ENCODE measurements at regions not wholly inside any gene's neighbourhood (a gene's known extent, or its start where the extent isn't known, plus 50 kb on each side); places are given as distances from the start of the nearest gene placed in this dataset.

GRCh38 chr20:6693178-6693807 lies 74.2 kb upstream of the BMP2 start:
- no peak overlapping the region for H3K9ac ChIP-seq (ENCODE audit: low read length in 3 of 3)
- no peaks in the 10 kb centered on the region for H3K4me1 ChIP-seq (ENCODE audit: control insufficient read depth in 2 of 3, insufficient read depth in 2 of 3, low read depth in 1 of 3, low read length in 3 of 3)
- DNase-seq (no peak), FAIRE-seq (no peak)
- no peak overlapping the region for H3K27ac ChIP-seq (ENCODE audit: low read depth in 2 of 2, low read length in 2 of 2)
- H3K27me3 ChIP-seq (ENCODE audit: control insufficient read depth, insufficient read depth, low read length) = no peaks in the 10 kb centered on the region
- intact Hi-C loops (cut with DNase I) = no loop called here
- no peaks in the 10 kb centered on the region for H3K36me3 ChIP-seq (ENCODE audit: control insufficient read depth in 2 of 3, insufficient read depth in 3 of 3, low read length in 3 of 3)
- H3K4me3 ChIP-seq (ENCODE audit: low read length in 3 of 3) = no peak overlapping the region
- no peak for TF ChIP-seq CTCF (IDR thresholded peaks at IDR 0.05; ENCODE audit: borderline replicate concordance, extremely low read depth, insufficient read depth)
- H3K9me3 ChIP-seq (ENCODE audit: control insufficient read depth in 2 of 3, insufficient read depth in 1 of 3, low read length in 3 of 3) = no peaks in the 10 kb centered on the region

GRCh38 chr20:6692566-6693173 lies 74.8 kb upstream of the BMP2 start:
- no peak for TF ChIP-seq CTCF (IDR thresholded peaks at IDR 0.05; ENCODE audit: borderline replicate concordance, extremely low read depth, insufficient read depth)
- no peak overlapping the region for H3K27ac ChIP-seq (ENCODE audit: low read depth in 2 of 2, low read length in 2 of 2)

GRCh38 chr20:6691516-6691915 lies 76.0 kb upstream of the BMP2 start:
- H3K4me1 ChIP-seq (ENCODE audit: control insufficient read depth in 2 of 3, insufficient read depth in 2 of 3, low read depth in 1 of 3, low read length in 3 of 3) = no peaks in the 10 kb centered on the region
- H3K27ac ChIP-seq (ENCODE audit: low read depth in 2 of 2, low read length in 2 of 2) = no peak overlapping the region
- H3K27me3 ChIP-seq (ENCODE audit: control insufficient read depth, insufficient read depth, low read length) = no peaks in the 10 kb centered on the region
- H3K9ac ChIP-seq (ENCODE audit: low read length in 3 of 3) = no peak overlapping the region
- H3K36me3 ChIP-seq (ENCODE audit: control insufficient read depth in 2 of 3, insufficient read depth in 3 of 3, low read length in 3 of 3) = no peaks in the 10 kb centered on the region
- no peak for TF ChIP-seq CTCF (IDR thresholded peaks at IDR 0.05; ENCODE audit: borderline replicate concordance, extremely low read depth, insufficient read depth)
- no peak overlapping the region for H3K4me3 ChIP-seq (ENCODE audit: low read length in 3 of 3)
- no peak for DNase-seq
- intact Hi-C loops (cut with DNase I) = no loop called here
- H3K9me3 ChIP-seq (ENCODE audit: control insufficient read depth in 2 of 3, insufficient read depth in 1 of 3, low read length in 3 of 3) = no peaks in the 10 kb centered on the region
- no peak for FAIRE-seq

More at GRCh38 chr20:6692566-6693173, 74.8 kb upstream of the BMP2 start:
- DNase-seq = peak in 3 of 5 donors; percentile 17 to 32 (median 25)
- Histone ChIP-seq H3K9me3 (ENCODE audit: control insufficient read depth in 2 of 3, insufficient read depth in 1 of 3, low read length in 3 of 3) (no peaks in the 10 kb centered on the region), H3K9ac (ENCODE audit: low read length in 3 of 3) (no peak overlapping the region), H3K4me3 (ENCODE audit: low read length in 3 of 3) (no peak overlapping the region), H3K36me3 (ENCODE audit: control insufficient read depth in 2 of 3, insufficient read depth in 3 of 3, low read length in 3 of 3) (no peaks in the 10 kb centered on the region), H3K27me3 (ENCODE audit: control insufficient read depth, insufficient read depth, low read length) (no peaks in the 10 kb centered on the region), H3K4me1 (ENCODE audit: control insufficient read depth in 2 of 3, insufficient read depth in 2 of 3, low read depth in 1 of 3, low read length in 3 of 3) (no peaks in the 10 kb centered on the region)
- intact Hi-C loops (cut with DNase I) = no loop called here
- no peak for FAIRE-seq
